NOMO-1 (cell line): ENCODE measurements at regions not wholly inside any gene's neighbourhood (a gene's known extent, or its start where the extent isn't known, plus 50 kb on each side); places are given as distances from the start of the nearest gene placed in this dataset.

Experiments used
- DNase-seq, 2 experiments: peaks; one replicate each; lab custom pipeline; 2025; ENCODE audit not compliant: unreplicated experiment in 2 of 2; lab: John Stamatoyannopoulos, UW

DNA sequence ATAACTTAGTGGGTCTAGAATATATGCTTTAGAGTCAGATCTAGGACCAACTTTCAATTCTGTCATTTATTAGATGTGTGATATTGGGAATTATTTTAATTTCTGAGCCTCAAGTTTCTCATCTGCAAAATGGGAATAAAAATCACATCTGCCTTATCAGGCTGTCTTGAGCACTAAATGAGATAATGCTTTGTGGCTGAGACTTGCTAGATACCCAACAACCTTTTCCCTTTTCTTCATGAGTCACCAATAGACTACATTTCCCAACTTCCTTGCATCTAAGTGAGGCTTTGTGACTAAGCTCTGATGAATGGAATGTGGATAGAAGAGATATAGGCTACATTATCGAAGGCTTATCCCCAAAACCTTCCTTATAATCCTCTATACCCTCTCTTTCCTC, 220.7 kb upstream of the SESN3 start:
- DNase-seq, result peak in 1 of 2 experiments; percentile 37

GRCh38 chr11:95451261-95451660, 220.3 kb upstream of the SESN3 start:
- no peak for DNase-seq

DNA sequence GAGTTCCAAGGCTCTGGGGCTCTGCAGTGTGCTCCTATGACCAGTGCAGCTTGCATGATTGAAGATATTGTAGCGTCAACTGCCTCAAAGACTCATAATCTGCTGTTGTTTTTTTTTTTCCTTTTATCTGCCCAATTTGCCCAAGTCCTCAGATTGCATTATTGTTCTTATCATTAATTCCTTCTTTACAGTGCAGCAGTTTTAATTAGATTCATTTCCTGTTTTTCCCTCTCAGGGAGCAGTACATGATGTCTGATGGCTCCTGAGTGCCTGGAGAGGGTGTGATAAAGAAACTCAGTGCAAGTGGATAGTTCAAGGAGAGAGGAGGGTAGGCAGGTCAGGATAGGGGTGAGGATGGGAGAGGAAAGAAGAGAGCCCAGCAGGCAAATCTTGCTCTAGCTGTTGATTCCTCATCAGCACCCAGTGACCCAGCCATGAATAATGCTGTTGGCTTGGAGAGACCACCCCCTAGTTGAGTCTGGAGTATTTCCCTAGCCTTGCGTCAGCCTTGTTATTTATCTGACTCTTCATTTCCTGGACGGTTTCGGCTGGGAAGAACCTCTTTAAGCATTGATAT, 219.6 kb upstream of the SESN3 start:
- no peak for DNase-seq

DNA sequence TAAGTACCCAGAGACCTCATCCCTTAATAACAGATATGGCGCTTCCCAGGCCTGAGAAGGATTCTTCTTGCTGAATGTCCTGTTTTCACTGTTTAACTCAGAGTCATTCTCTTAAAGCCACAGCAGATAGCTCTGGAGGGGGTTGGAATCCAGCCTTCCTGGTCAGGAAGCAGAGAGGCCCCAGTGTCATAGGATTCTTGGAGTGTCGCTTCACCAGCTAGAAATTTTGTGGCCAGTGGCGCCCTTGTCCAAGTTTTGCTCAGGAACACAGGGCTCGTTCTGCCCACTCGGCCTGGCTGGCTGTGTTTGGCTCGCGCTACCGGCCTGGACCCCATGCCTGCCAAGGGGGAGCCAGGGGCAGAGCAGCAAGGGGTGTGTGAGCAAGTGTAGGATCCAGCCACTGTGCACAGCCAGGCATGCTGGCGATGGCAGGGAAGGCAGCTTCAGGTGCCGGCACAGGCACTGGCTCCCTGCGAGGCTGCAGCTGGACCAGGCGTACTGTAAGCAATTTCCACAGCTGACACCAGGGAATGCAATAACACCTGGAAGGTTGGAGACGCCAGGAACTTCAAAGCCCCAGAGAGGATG, 214.8 kb upstream of the SESN3 start:
- DNase-seq, result no peak

DNA sequence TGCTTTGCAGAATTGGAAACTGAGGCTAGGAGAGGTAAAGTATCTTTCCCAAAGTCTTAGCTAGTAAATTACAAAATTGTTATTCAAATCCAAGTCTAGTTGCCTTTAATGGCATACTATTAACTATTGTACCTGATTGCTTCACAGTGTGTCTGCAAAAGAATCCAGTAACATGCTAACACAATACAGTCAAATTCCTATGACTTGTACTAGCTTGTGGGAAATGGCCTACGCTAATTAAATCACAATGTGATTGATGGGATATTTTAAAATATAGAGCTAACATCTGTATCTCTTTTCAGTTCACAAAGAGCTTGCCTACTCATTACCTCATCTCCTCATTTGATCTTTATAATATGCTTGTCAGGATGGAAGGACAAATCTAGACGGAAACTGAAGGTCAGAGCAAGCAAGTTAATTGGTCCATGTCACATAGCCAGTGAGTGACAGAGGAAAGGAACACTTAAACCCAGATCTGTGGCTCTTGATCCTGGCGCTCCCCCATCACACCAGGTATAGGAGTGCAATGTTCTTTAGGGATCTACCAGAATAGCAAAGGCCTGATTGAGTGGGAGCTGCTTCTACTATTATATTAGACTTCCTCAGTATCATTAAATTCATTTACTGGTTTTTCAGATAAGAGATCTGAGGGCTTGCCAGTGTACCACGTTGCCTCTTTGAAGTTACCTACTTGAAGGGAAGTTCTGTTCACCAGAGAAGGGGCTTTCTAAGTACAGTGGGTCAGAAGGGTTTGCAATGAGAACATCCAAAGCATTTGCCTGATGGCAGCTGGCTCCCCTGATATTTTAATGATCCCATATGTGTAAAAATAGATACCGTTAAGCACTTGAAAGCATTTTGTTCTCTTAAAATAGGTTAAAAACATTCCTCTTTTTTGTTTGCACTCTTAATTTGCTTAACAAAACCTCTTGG, 213.6 kb upstream of the SESN3 start:
- DNase-seq, result no peak

DNA sequence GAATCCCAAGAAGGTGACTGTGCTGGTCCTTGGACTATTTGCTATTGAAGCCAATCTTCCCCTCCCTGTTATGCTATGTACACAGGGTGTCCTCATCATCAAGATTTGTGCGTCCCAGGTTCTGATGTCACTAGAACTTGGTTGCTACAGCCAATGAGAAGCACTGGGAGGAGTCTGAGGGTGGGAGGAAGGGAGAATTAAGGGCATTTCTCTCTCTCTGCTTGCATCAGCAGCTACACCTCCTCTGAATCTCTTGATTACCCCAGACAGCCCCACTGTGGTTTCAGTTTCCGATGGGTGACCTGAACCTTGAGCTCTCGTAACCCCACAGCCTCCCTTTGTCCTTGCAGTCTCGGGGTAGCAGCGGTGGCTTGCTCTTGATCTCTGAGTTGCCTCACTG, 212.4 kb upstream of the SESN3 start:
- DNase-seq, result peak in 1 of 2 experiments; percentile 48

DNA sequence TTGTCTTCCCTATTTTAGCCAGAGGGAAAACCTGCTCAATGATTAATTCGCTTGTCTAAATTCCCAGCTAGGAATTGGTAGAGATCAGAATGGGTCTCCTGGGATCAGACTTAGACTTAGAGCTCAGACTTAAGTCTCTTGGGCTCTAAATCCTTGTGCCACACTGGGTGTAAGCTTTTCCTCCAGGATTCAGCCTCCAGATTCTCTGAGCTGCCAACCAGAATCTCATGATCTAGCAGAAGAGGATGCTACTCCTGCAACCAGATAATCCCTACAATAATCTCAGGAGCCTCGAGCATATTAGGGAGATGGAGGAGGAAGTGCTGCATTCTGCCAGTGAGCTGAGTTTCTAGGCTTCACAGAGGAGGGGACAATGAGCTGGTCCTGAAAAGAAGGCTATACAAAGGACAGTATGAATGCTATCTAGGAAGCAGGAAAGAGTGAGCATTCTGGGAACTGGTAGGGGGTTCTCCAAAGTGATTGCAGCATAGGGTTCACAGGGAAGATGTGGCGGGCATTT, 211.6 kb upstream of the SESN3 start:
- no peak for DNase-seq

- DNase-seq, result no peak
Observed at GRCh38 chr11:95435628-95436353, 204.8 kb upstream of the SESN3 start.

DNA sequence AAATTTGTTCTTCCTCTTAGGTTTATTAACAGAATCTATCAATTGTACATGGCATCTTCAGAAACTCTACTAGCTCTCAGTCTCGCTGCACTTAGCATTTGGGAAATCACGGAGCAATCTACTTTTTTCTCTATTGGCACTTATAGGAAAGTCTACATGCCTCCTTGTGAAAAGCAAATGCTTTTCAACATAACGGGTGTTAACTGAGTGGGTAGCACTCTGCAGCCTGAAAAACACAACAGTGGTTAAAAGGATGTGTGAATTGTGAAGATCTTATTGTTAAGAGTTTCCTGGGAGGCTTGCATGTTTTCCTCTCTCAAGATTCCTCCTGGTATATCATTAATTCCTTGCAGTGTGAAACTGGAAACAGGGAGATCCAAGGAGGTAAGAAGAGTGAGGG, 204.2 kb upstream of the SESN3 start:
- DNase-seq, result no peak

DNA sequence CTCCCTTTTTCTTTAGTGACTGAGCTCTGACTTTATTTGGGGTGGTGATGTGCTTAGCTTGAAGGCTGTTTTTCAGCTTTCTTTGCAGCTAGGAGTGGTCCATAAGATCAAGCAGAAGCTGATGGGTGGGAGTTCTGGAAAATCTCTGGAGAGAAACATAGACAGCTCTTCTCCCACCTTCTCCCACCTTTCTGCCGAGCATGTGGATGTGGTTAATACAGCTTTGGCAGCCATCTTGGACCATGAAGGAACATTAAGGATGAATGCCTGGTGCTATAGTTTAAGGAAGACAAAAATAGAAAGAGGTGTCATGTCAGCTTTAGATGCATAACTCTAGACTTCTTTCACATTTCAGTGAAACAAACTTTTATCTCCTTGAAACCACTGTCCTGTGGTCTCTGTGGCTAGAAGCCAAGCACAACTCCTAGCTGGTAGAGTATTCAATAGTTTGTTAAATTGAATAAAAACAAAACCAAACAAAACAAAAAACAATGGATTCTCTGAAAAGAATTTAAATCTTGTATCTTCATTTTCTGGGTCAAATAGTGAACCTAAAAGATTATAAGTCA, 203.6 kb upstream of the SESN3 start:
- DNase-seq, result no peak

DNA sequence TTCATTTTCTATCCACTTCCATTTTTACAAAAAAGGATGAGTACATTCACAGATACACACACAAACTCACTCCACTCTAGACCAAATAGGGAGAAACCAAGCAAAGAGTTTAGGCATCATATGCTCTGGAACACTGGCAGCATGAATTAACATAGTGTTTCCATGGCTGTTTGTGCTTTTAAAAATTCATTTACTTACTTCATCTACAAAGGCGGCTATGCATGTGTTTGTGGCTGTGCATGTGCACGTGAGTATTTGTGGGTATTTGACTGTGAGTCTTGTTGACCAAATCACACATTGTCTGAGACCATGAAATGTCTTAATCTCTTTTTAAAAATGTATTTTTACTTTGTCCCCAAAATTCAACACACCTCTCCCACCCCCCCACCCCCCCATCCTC, 203.0 kb upstream of the SESN3 start:
- no peak for DNase-seq

GRCh38 chr11:95432714-95433503, 201.9 kb upstream of the SESN3 start:
- no peak for DNase-seq

DNA sequence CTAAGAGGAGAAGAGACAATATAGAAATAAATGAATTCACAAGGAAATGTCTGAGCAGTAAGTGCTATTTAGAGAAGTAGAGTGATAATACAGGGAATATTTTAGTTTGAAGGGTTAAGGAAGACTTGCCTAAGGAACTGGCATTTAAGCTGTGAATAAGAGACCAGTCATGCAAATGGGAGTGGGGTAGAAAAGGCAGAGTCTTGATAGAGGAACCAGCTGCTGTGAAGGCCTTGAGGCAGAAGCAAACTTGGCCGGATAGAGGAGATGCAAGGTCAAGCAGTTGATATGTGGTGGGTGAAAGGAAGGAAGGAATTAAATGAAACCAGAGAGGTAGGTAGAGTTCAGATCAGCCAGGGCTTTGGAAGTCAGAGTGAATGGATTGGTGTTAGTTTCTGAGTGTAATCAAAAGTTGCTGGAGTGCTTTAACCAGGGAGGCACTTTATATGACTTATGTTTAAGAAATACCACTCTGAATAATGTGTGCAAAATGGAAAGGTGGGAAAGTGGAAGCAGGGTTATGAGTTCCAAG, 198.4 kb upstream of the SESN3 start:
- DNase-seq, result no peak

DNA sequence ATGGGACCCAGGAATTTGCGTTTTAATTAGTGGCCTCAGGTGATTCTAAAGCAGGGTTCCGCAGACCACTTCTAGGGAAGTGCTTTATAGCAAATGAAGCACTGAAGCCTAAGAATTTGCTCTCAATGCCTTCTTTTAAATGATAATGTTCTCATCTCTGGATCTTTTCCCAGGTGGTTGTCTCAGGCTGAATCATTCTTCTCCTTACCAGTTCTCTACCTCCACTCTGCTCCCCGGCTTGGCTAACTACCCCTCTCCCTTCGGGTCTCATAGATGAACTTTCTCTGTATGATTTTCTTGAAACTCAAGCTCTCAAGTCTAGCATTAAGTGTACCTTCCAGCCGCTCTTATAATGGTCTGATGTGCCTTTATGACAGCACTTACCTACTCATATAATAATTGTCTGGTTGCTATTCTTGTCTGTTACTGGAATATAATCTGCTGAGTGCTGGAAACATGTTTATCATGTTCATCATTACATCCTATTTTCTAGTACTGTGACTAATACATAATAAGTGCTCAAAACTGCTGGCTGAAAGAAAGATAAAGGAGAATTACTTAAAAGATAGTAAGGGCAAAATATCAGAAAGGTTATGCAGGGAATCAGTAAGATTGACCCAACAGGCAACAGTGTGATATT, 195.9 kb upstream of the SESN3 start:
- no peak for DNase-seq

DNA sequence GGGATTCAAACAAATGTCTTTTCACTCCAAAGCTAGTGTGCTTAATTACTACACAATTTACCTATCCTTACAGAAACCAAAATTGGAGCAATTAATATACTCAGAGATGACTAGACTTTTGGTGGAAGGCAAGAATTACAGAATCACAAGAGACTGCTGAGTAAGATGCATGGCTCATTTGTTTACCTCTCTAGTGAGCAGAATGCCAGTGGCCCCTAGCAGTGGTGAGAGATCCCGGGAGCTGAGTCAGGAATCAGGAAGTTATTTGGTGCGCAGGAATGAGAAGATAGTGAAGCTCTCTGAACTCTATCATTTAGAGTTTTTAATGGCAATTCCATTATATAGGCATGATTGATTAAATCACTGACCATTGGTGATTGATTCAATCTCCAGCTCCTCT, 188.9 kb upstream of the SESN3 start:
- DNase-seq, result no peak

GRCh38 chr11:95418916-95419315, 187.9 kb upstream of the SESN3 start:
- DNase-seq, result no peak

- DNase-seq, result no peak
Observed at GRCh38 chr11:95417832-95418231, 186.8 kb upstream of the SESN3 start.

- DNase-seq, result no peak
Observed at GRCh38 chr11:95415837-95416304, 184.9 kb upstream of the SESN3 start.

- no peak for DNase-seq
Observed at GRCh38 chr11:95414217-95414616, 183.2 kb upstream of the SESN3 start.
